ENCODE measurements at regions not wholly inside any gene's neighbourhood (a gene's known extent, or its start where the extent isn't known, plus 50 kb on each side); places are given as distances from the start of the nearest gene placed in this dataset.
A peak's percentile ranks its signal among the peaks of the same experiment; 100 is the strongest.

GRCh38 chr3:106616556-106616955 is 747.7 kb upstream of the CBLB start:
- Histone ChIP-seq H3K4me1 (ENCODE audit: insufficient read depth) (no peaks in the 10 kb centered on the region), H3K27ac (ENCODE audit: low read depth) (no peak overlapping the region), H3K27me3 (ENCODE audit: insufficient read depth) (no peaks in the 10 kb centered on the region), H3F3A (replicated peaks; ENCODE audit: low read depth) (no peaks in the 10 kb centered on the region), H3K9me2 (ENCODE audit: insufficient read depth) (no peaks in the 10 kb centered on the region; the same call in 1 of the 2 replicates), H4K20me1 (replicated peaks; ENCODE audit: insufficient read depth) (no peaks in the 10 kb centered on the region), H3K4me2 (no peak overlapping the region), H3K79me2 (replicated peaks; ENCODE audit: insufficient read depth) (no peaks in the 10 kb centered on the region), H2AFZ (peak overlapping the region; percentile 3; the same call in 1 of the 2 replicates), H3K36me3 (ENCODE audit: insufficient read depth) (no peaks in the 10 kb centered on the region), H3K4me3 (no peak overlapping the region)
- Mint-ChIP-seq H3K36me3 (ENCODE audit: low read depth) (peaks cover 23% of the 10 kb centered on the region), H3K9me3 (peaks cover 18% of the 10 kb centered on the region), H3K27me3 (ENCODE audit: insufficient read depth, low read depth, poor library complexity) (no peaks in the 10 kb centered on the region), H3K4me3 (no peak overlapping the region), H3K27ac (no peak overlapping the region), H3K4me1 (no peaks in the 10 kb centered on the region)
- no peak for DNase-seq (ENCODE audit: low spot score)
- TF ChIP-seq CTCF (conservative IDR thresholded peaks at IDR 0.05; ENCODE audit: low read depth in 2 of 2) (no peak), ETS1 (IDR thresholded peaks at IDR 0.05) (no peak), STAT1 (IDR thresholded peaks at IDR 0.05; ENCODE audit: unreplicated experiment) (no peak)
- ATAC-seq, result no peak

- Histone ChIP-seq H2AFZ (no peak overlapping the region), H3K4me2 (no peak overlapping the region), H3K27me3 (ENCODE audit: insufficient read depth) (no peaks in the 10 kb centered on the region), H3K27ac (ENCODE audit: low read depth) (no peak overlapping the region), H3K36me3 (ENCODE audit: insufficient read depth) (no peaks in the 10 kb centered on the region), H3F3A (replicated peaks; ENCODE audit: low read depth) (no peaks in the 10 kb centered on the region), H3K4me1 (ENCODE audit: insufficient read depth) (no peaks in the 10 kb centered on the region), H3K79me2 (replicated peaks; ENCODE audit: insufficient read depth) (no peaks in the 10 kb centered on the region), H3K9me2 (ENCODE audit: insufficient read depth) (no peaks in the 10 kb centered on the region; the same call in 1 of the 2 replicates), H4K20me1 (replicated peaks; ENCODE audit: insufficient read depth) (no peaks in the 10 kb centered on the region), H3K4me3 (no peak overlapping the region)
- Mint-ChIP-seq H3K4me3 (no peak overlapping the region), H3K27me3 (ENCODE audit: insufficient read depth, low read depth, poor library complexity) (no peaks in the 10 kb centered on the region), H3K9me3 (peaks cover 26% of the 10 kb centered on the region), H3K4me1 (no peaks in the 10 kb centered on the region), H3K36me3 (ENCODE audit: low read depth) (peaks cover 26% of the 10 kb centered on the region), H3K27ac (no peak overlapping the region)
- no peak for DNase-seq (ENCODE audit: low spot score)
- no peak for ATAC-seq
- TF ChIP-seq CTCF (conservative IDR thresholded peaks at IDR 0.05; ENCODE audit: low read depth in 2 of 2) (no peak), EZH2phosphoT487 (IDR thresholded peaks at IDR 0.05; ENCODE audit: unreplicated experiment) (no peak), JUNB (IDR thresholded peaks at IDR 0.05; ENCODE audit: unreplicated experiment) (no peak), STAT1 (IDR thresholded peaks at IDR 0.05; ENCODE audit: unreplicated experiment) (no peak), ZNF331 (CRISPR knock-in tag; IDR thresholded peaks at IDR 0.05; ENCODE audit: low read depth) (no peak), CREB1 (CRISPR knock-in tag; IDR thresholded peaks at IDR 0.05; ENCODE audit: low read depth) (no peak), POLR2AphosphoS5 (IDR thresholded peaks at IDR 0.05; ENCODE audit: low read depth) (no peak), ETS1 (IDR thresholded peaks at IDR 0.05) (no peak), REST (IDR thresholded peaks at IDR 0.05; ENCODE audit: unreplicated experiment) (no peak), EZH2 (IDR thresholded peaks at IDR 0.05; ENCODE audit: low read depth, unreplicated experiment) (no peak), ZNF114 (CRISPR knock-in tag; IDR thresholded peaks at IDR 0.05) (no peak)
These were observed 748.5 kb upstream of the CBLB start for GRCh38 chr3:106617276-106617675.

All from GM23338 (cell line).